ENCODE measurements at regions not wholly inside any gene's neighbourhood (a gene's known extent, or its start where the extent isn't known, plus 50 kb on each side); places are given as distances from the start of the nearest gene placed in this dataset.

GRCh38 chr1:58392083-58392482 lies 154.4 kb downstream of the OMA1 start:
- TF ChIP-seq CTCF (conservative IDR thresholded peaks at IDR 0.05; ENCODE audit: low read depth, low read length) (no peak), EZH2 (IDR thresholded peaks at IDR 0.05; ENCODE audit: borderline replicate concordance, low read depth, low read length, poor library complexity, severe bottlenecking) (no peak)
